ENCODE measurements at regions not wholly inside any gene's neighbourhood (a gene's known extent, or its start where the extent isn't known, plus 50 kb on each side); places are given as distances from the start of the nearest gene placed in this dataset.

- H3K4me3 ChIP-seq (ENCODE audit: low read length) = no peak overlapping the region
- H3K9me3 ChIP-seq (ENCODE audit: control insufficient read depth in 1 of 2, insufficient read depth in 1 of 2, low read length in 2 of 2) = no peaks in the 10 kb centered on the region
- Mint-ChIP-seq H3K27ac (no peak overlapping the region), H3K27me3 (no peaks in the 10 kb centered on the region), H3K9me3 (no peaks in the 10 kb centered on the region), H3K36me3 (ENCODE audit: low read depth) (no peaks in the 10 kb centered on the region), H3K4me1 (ENCODE audit: low read depth) (no peaks in the 10 kb centered on the region), H3K4me3 (no peak overlapping the region)
- no peaks in the 10 kb centered on the region for H3K36me3 ChIP-seq (ENCODE audit: insufficient read depth, low read length)
- H3K27me3 ChIP-seq (ENCODE audit: control insufficient read depth in 1 of 2, insufficient read depth in 2 of 2, low read length in 2 of 2) = no peaks in the 10 kb centered on the region
- ChIA-PET CTCF (no interaction called here), POLR2A (no interaction called here)
- ATAC-seq (ENCODE audit: poor library complexity) (no peak), DNase-seq (no peak)
- TF ChIP-seq, protein P1, sequence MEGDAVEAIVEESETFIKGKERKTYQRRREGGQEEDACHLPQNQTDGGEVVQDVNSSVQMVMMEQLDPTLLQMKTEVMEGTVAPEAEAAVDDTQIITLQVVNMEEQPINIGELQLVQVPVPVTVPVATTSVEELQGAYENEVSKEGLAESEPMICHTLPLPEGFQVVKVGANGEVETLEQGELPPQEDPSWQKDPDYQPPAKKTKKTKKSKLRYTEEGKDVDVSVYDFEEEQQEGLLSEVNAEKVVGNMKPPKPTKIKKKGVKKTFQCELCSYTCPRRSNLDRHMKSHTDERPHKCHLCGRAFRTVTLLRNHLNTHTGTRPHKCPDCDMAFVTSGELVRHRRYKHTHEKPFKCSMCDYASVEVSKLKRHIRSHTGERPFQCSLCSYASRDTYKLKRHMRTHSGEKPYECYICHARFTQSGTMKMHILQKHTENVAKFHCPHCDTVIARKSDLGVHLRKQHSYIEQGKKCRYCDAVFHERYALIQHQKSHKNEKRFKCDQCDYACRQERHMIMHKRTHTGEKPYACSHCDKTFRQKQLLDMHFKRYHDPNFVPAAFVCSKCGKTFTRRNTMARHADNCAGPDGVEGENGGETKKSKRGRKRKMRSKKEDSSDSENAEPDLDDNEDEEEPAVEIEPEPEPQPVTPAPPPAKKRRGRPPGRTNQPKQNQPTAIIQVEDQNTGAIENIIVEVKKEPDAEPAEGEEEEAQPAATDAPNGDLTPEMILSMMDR (IDR thresholded peaks at IDR 0.05) = no peak
- H3K27ac ChIP-seq (ENCODE audit: low read depth in 1 of 2, low read length in 2 of 2) = no peak overlapping the region
- intact Hi-C loops (cut with DNase I, micrococcal nuclease) = no loop called here
- H3K4me1 ChIP-seq (ENCODE audit: insufficient read depth, low read length) = no peaks in the 10 kb centered on the region
Observed at GRCh38 chr5:148932355-148932935, 106.0 kb downstream of the ADRB2 start.

GRCh38 chr5:148933903-148934432 lies 107.6 kb downstream of the ADRB2 start:
- intact Hi-C loops (cut with DNase I, micrococcal nuclease) = no loop called here
- ChIA-PET POLR2A (no interaction called here), CTCF (no interaction called here)

DNA sequence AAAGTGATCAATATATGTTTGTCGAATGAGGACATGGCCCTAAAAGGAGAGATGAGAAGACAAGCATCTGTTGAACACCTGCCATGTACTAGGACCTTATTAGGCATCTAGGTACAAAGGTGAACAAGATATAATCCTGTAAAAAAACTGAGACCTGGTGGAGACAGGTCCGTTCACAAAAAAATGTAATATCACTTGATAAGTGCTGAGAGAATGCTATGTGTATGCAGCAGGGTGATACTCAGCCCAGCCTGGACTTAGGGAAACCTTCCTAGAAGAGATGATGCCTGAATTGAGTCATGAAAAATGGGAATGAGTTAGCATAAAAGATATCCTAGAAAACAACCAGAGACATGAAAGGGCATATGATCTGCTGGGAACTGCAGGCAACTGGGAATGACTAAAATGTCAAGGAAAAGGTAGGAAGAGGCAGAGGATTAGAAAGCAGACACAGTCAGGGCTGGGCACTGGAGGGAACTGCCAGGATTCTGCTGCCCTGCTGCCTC lies 108.5 kb downstream of the ADRB2 start:
- no peaks in the 10 kb centered on the region for H3K36me3 ChIP-seq (ENCODE audit: insufficient read depth, low read length)
- Mint-ChIP-seq H3K36me3 (ENCODE audit: low read depth) (no peaks in the 10 kb centered on the region), H3K27me3 (no peaks in the 10 kb centered on the region), H3K27ac (no peak overlapping the region), H3K9me3 (no peaks in the 10 kb centered on the region), H3K4me3 (no peak overlapping the region), H3K4me1 (ENCODE audit: low read depth) (no peaks in the 10 kb centered on the region)
- no peaks in the 10 kb centered on the region for H3K4me1 ChIP-seq (ENCODE audit: insufficient read depth, low read length)
- intact Hi-C loops (cut with DNase I, micrococcal nuclease) = no loop called here
- no peaks in the 10 kb centered on the region for H3K9me3 ChIP-seq (ENCODE audit: control insufficient read depth in 1 of 2, insufficient read depth in 1 of 2, low read length in 2 of 2)
- CTCF ChIA-PET = no interaction called here
- TF ChIP-seq, protein P1 (IDR thresholded peaks at IDR 0.05) = no peak
- DNase-seq = no peak
- ATAC-seq (ENCODE audit: poor library complexity) = no peak
- POLR2A ChIA-PET = no interaction called here
- H3K27ac ChIP-seq (ENCODE audit: low read depth in 1 of 2, low read length in 2 of 2) = no peak overlapping the region
- no peak overlapping the region for H3K4me3 ChIP-seq (ENCODE audit: low read length)
- no peaks in the 10 kb centered on the region for H3K27me3 ChIP-seq (ENCODE audit: control insufficient read depth in 1 of 2, insufficient read depth in 2 of 2, low read length in 2 of 2)

More at GRCh38 chr5:148933903-148934432, 107.6 kb downstream of the ADRB2 start:
- no peak overlapping the region for H3K27ac ChIP-seq (ENCODE audit: low read depth in 1 of 2, low read length in 2 of 2)
- H3K4me1 ChIP-seq (ENCODE audit: insufficient read depth, low read length) = no peaks in the 10 kb centered on the region
- TF ChIP-seq, protein P1 (IDR thresholded peaks at IDR 0.05) = no peak
- H3K27me3 Mint-ChIP-seq = no peaks in the 10 kb centered on the region
- H3K27me3 ChIP-seq (ENCODE audit: control insufficient read depth in 1 of 2, insufficient read depth in 2 of 2, low read length in 2 of 2) = no peaks in the 10 kb centered on the region
- no peaks in the 10 kb centered on the region for H3K9me3 ChIP-seq (ENCODE audit: control insufficient read depth in 1 of 2, insufficient read depth in 1 of 2, low read length in 2 of 2)
- H3K4me1 Mint-ChIP-seq (ENCODE audit: low read depth) = no peaks in the 10 kb centered on the region
- no peak overlapping the region for H3K4me3 ChIP-seq (ENCODE audit: low read length)
- no peaks in the 10 kb centered on the region for H3K36me3 Mint-ChIP-seq (ENCODE audit: low read depth)
- no peak for ATAC-seq (ENCODE audit: poor library complexity)
- H3K27ac Mint-ChIP-seq = no peak overlapping the region
- no peaks in the 10 kb centered on the region for H3K36me3 ChIP-seq (ENCODE audit: insufficient read depth, low read length)
- no peak for DNase-seq
- H3K9me3 Mint-ChIP-seq = no peaks in the 10 kb centered on the region
- H3K4me3 Mint-ChIP-seq = no peak overlapping the region
